GM10266 (cell line): ENCODE measurements at regions not wholly inside any gene's neighbourhood (a gene's known extent, or its start where the extent isn't known, plus 50 kb on each side); places are given as distances from the start of the nearest gene placed in this dataset.
"Not testable (repeated sequence)": the region's sequence is repeated elsewhere in the genome, so short reads cannot be mapped to it uniquely, and the experiment has no call there.

Experiments
- DNase-seq: peaks from one replicate; pipeline ENCODE4 v3.0.0; 2012; ENCODE audit errors: extremely low spot score
- CTCF ChIP-seq: IDR thresholded peaks from 2 replicates; pipeline ENCODE4 v1.5.1; 2012; ENCODE audit warnings: mild to moderate bottlenecking, low read depth; ENCODE audit not compliant: control insufficient read depth, insufficient read depth; ENCODE audit errors: missing control alignments

GRCh38 chr17:53627511-53627910, 195.2 kb upstream of the KIF2B start:
- no peak for TF ChIP-seq CTCF

GRCh38 chr17:53626286-53626685, 196.4 kb upstream of the KIF2B start:
- TF ChIP-seq CTCF: no peak
- no peak for DNase-seq

More at GRCh38 chr17:53627511-53627910, 195.2 kb upstream of the KIF2B start:
- no peak for DNase-seq

- no peak for DNase-seq
- no peak for TF ChIP-seq CTCF
Observed at GRCh38 chr17:53619025-53619424, 203.7 kb upstream of the KIF2B start.

GRCh38 chr17:53608208-53608607, 214.5 kb upstream of the KIF2B start:
- DNase-seq: not testable (repeated sequence)

GRCh38 chr17:53607475-53607874, 215.3 kb upstream of the KIF2B start:
- no peak for DNase-seq
- TF ChIP-seq CTCF: no peak

- TF ChIP-seq CTCF: no peak
- no peak for DNase-seq
Observed at GRCh38 chr17:53588317-53588716, 234.4 kb upstream of the KIF2B start.

GRCh38 chr17:53574038-53574437, 248.7 kb upstream of the KIF2B start:
- no peak for DNase-seq
- no peak for TF ChIP-seq CTCF

GRCh38 chr17:53571342-53571741, 251.4 kb upstream of the KIF2B start:
- DNase-seq: no peak
- TF ChIP-seq CTCF: no peak
